Right lobe of liver (tissue), 6 donors: ENCODE measurements at regions not wholly inside any gene's neighbourhood (a gene's known extent, or its start where the extent isn't known, plus 50 kb on each side); places are given as distances from the start of the nearest gene placed in this dataset.

Source experiments
- ATAC-seq, 4 donors: fragments of 200-7000 bp; cut with Tn5 transposase; one replicate each; pipeline ENCODE4 v1.9.1; 2020; ENCODE audit warnings: mild to moderate bottlenecking in 4 of 4, moderate library complexity in 4 of 4
- DNase-seq, 3 donors: peaks; one replicate each; pipeline ENCODE4 v3.0.0-alpha.2; 2020
- H3K27ac ChIP-seq, 3 donors: fragments of 200-600 bp; one replicate each; pipeline ENCODE4 v1.8.0; 2022
- H3K27me3 ChIP-seq, 2 donors: fragments of 200-600 bp; one replicate each; pipeline ENCODE4 v1.8.0; 2022
- H3K36me3 ChIP-seq, 4 donors: fragments of 200-600 bp; sonication (generic) in 1 of 4; one replicate each; pipeline versions ENCODE4 v1.5.1 to v1.8.0; 2017 to 2022; ENCODE audit warnings: control low read depth in 1 of 4
- H3K4me1 ChIP-seq, 4 donors: fragments of 200-600 bp; sonication (generic) in 1 of 4; one replicate each; pipeline versions ENCODE4 v1.5.1 to v1.8.0; 2017 to 2022; ENCODE audit warnings: control low read depth in 1 of 4
- H3K4me3 ChIP-seq, 3 donors: fragments of 200-600 bp; one replicate each; pipeline ENCODE4 v1.8.0; 2022
- H3K9me3 ChIP-seq, 4 donors: fragments of 200-600 bp; sonication (generic) in 1 of 4; one replicate each; pipeline versions ENCODE4 v1.5.1 to v1.8.0; 2017 to 2022; ENCODE audit warnings: control low read depth in 1 of 4
- CTCF ChIP-seq, 4 donors: fragments of 200-600 bp in 3 of 4; fragments of 450-650 bp in 1 of 4; IDR thresholded peaks; one replicate each; pipeline versions ENCODE4 v1.5.1 to v1.8.0; 2016 to 2022; ENCODE audit warnings: antibody characterized with exemption in 4 of 4, mild to moderate bottlenecking in 2 of 4
- POLR2A ChIP-seq: fragments of 450-650 bp; IDR thresholded peaks from one replicate; pipeline ENCODE4 v1.6.1; 2017; ENCODE audit warnings: antibody characterized with exemption, mild to moderate bottlenecking
- WGBS: methylation state at CpG from one replicate; pipeline ENCODE4 v1.1.6; 2018; ENCODE audit warnings: low coverage, low lambda C conversion rate; ENCODE audit not compliant: insufficient coverage; ENCODE audit errors: missing lambda C conversion rate; 5-methylcytosine and 5-hydroxymethylcytosine counted together
- intact Hi-C, 2 donors: fragments of 100-400 bp; cut with DNase I; formaldehyde crosslinking; loops; one replicate each; pipeline versions ENCODE4 v1.11.2 to v1.14.1; 2022
- donor health status: DM: no; HTN: yes; CAD: no.
- donor health status: DM: no; HTN: no; CAD: no.
- donor health status: DM: no; HTN: no; CAD: no.
- donor health status: DM: no; HTN: yes; CAD: no.
- donor health status: DM: no; HTN: yes; CAD: no.

GRCh38 chr4:43680421-43680820, 768.2 kb downstream of the KCTD8 start:
- DNase-seq (no peak), ATAC-seq (no peak)
- H3K4me1 ChIP-seq, result no peaks in the 10 kb centered on the region
- H3K36me3 ChIP-seq, result no peaks in the 10 kb centered on the region
- 45% methylated on average over 1 of the region's 1 CpG for WGBS
- no peak overlapping the region for H3K4me3 ChIP-seq
- no peaks in the 10 kb centered on the region for H3K27me3 ChIP-seq
- intact Hi-C loops, result no loop called here
- TF ChIP-seq CTCF (IDR thresholded peaks at IDR 0.05) (no peak), POLR2A (no peak)
- H3K27ac ChIP-seq, result no peak overlapping the region
- H3K9me3 ChIP-seq, result peaks cover 0 to 4% (median 0%) of the 10 kb centered on the region in 4 donors

- WGBS, result 39% methylated on average over 3 of the region's 3 CpGs
- H3K4me3 ChIP-seq, result no peak overlapping the region
- TF ChIP-seq CTCF (IDR thresholded peaks at IDR 0.05), result no peak
- no peak for TF ChIP-seq POLR2A
- ATAC-seq (no peak), DNase-seq (no peak)
- no peaks in the 10 kb centered on the region for H3K9me3 ChIP-seq
- H3K27ac ChIP-seq, result no peak overlapping the region
- H3K27me3 ChIP-seq, result no peaks in the 10 kb centered on the region
- intact Hi-C loops, result no loop called here
- no peaks in the 10 kb centered on the region for H3K4me1 ChIP-seq
- H3K36me3 ChIP-seq, result no peaks in the 10 kb centered on the region
These were observed 766.1 kb downstream of the KCTD8 start for GRCh38 chr4:43682551-43682950.

- Histone ChIP-seq H3K27ac (no peak overlapping the region), H3K4me1 (no peaks in the 10 kb centered on the region), H3K36me3 (no peaks in the 10 kb centered on the region), H3K27me3 (no peaks in the 10 kb centered on the region), H3K9me3 (no peaks in the 10 kb centered on the region), H3K4me3 (no peak overlapping the region)
- 65% methylated on average over 1 of the region's 1 CpG for WGBS
- TF ChIP-seq CTCF (IDR thresholded peaks at IDR 0.05), result no peak
- no peak for TF ChIP-seq POLR2A
- DNase-seq, result no peak
- no peak for ATAC-seq
- intact Hi-C loops, result no loop called here
These were observed 758.5 kb downstream of the KCTD8 start for GRCh38 chr4:43690116-43690515.

GRCh38 chr4:43693876-43694275, 754.7 kb downstream of the KCTD8 start:
- H3K27ac ChIP-seq, result no peak overlapping the region
- H3K9me3 ChIP-seq, result no peaks in the 10 kb centered on the region
- 10% methylated on average over 1 of the region's 1 CpG for WGBS
- ATAC-seq, result no peak
- H3K27me3 ChIP-seq, result no peaks in the 10 kb centered on the region
- H3K36me3 ChIP-seq, result no peaks in the 10 kb centered on the region
- intact Hi-C loops, result no loop called here
- TF ChIP-seq POLR2A (no peak), CTCF (IDR thresholded peaks at IDR 0.05) (no peak)
- H3K4me3 ChIP-seq, result no peak overlapping the region
- no peak for DNase-seq
- H3K4me1 ChIP-seq, result no peaks in the 10 kb centered on the region

GRCh38 chr4:43709443-43709842, 739.2 kb downstream of the KCTD8 start:
- ATAC-seq (no peak), DNase-seq (no peak)
- Histone ChIP-seq H3K27me3 (no peaks in the 10 kb centered on the region), H3K36me3 (no peaks in the 10 kb centered on the region), H3K4me1 (no peaks in the 10 kb centered on the region), H3K9me3 (peaks cover 0 to 1% (median 0%) of the 10 kb centered on the region in 4 donors), H3K4me3 (no peak overlapping the region), H3K27ac (no peak overlapping the region)
- intact Hi-C loops, result no loop called here
- no peak for TF ChIP-seq POLR2A
- TF ChIP-seq CTCF (IDR thresholded peaks at IDR 0.05), result no peak
